ENCODE measurements at regions not wholly inside any gene's neighbourhood (a gene's known extent, or its start where the extent isn't known, plus 50 kb on each side); places are given as distances from the start of the nearest gene placed in this dataset.
"Not testable (repeated sequence)": the region's sequence is repeated elsewhere in the genome, so short reads cannot be mapped to it uniquely, and the experiment has no call there.

- DNase-seq (ENCODE audit: low read depth): no peak
- TF ChIP-seq CTCF (IDR thresholded peaks at IDR 0.05; ENCODE audit: insufficient read depth, low read depth, low read length, missing control alignments): no peak
- no peak overlapping the region for H3K4me3 ChIP-seq (ENCODE audit: low read depth, low read length)
Observed at GRCh38 chr15:38793206-38793810, 228.7 kb upstream of the RASGRP1 start.

- no peak for DNase-seq (ENCODE audit: low read depth)
- no peak for TF ChIP-seq CTCF (IDR thresholded peaks at IDR 0.05; ENCODE audit: insufficient read depth, low read depth, low read length, missing control alignments)
- H3K4me3 ChIP-seq (ENCODE audit: low read depth, low read length): no peak overlapping the region
Observed at GRCh38 chr15:38795471-38796245, 231.0 kb upstream of the RASGRP1 start.

- no peak overlapping the region for H3K4me3 ChIP-seq (ENCODE audit: low read depth, low read length)
- no peak for TF ChIP-seq CTCF (IDR thresholded peaks at IDR 0.05; ENCODE audit: insufficient read depth, low read depth, low read length, missing control alignments)
- DNase-seq (ENCODE audit: low read depth): no peak
Observed at GRCh38 chr15:38796589-38796988, 232.0 kb upstream of the RASGRP1 start.

GRCh38 chr15:38797506-38797905, 232.9 kb upstream of the RASGRP1 start:
- H3K4me3 ChIP-seq (ENCODE audit: low read depth, low read length); DNase-seq (ENCODE audit: low read depth): not testable (repeated sequence)

GRCh38 chr15:38799202-38799601, 234.6 kb upstream of the RASGRP1 start:
- DNase-seq (ENCODE audit: low read depth); H3K4me3 ChIP-seq (ENCODE audit: low read depth, low read length): not testable (repeated sequence)

GRCh38 chr15:38809621-38810020, 245.0 kb upstream of the RASGRP1 start:
- no peak for DNase-seq (ENCODE audit: low read depth)
- H3K4me3 ChIP-seq (ENCODE audit: low read depth, low read length): no peak overlapping the region
- TF ChIP-seq CTCF (IDR thresholded peaks at IDR 0.05; ENCODE audit: insufficient read depth, low read depth, low read length, missing control alignments): no peak

- no peak for TF ChIP-seq CTCF (IDR thresholded peaks at IDR 0.05; ENCODE audit: insufficient read depth, low read depth, low read length, missing control alignments)
- H3K4me3 ChIP-seq (ENCODE audit: low read depth, low read length): no peak overlapping the region
- no peak for DNase-seq (ENCODE audit: low read depth)
Observed at GRCh38 chr15:38810686-38811085, 246.1 kb upstream of the RASGRP1 start.

- DNase-seq (ENCODE audit: low read depth); H3K4me3 ChIP-seq (ENCODE audit: low read depth, low read length): not testable (repeated sequence)
Observed at GRCh38 chr15:38814254-38814653, 249.6 kb upstream of the RASGRP1 start.

Data from GM12865 (cell line).